IPS-NIHi11 (cell line): ENCODE measurements at regions not wholly inside any gene's neighbourhood (a gene's known extent, or its start where the extent isn't known, plus 50 kb on each side); places are given as distances from the start of the nearest gene placed in this dataset.
"Not testable (repeated sequence)": the region's sequence is repeated elsewhere in the genome, so short reads cannot be mapped to it uniquely, and the experiment has no call there.

Experiments
- DNase-seq: peaks from one replicate; pipeline ENCODE4 v3.0.0; 2012; ENCODE audit warnings: mixed read lengths, low spot score

DNA sequence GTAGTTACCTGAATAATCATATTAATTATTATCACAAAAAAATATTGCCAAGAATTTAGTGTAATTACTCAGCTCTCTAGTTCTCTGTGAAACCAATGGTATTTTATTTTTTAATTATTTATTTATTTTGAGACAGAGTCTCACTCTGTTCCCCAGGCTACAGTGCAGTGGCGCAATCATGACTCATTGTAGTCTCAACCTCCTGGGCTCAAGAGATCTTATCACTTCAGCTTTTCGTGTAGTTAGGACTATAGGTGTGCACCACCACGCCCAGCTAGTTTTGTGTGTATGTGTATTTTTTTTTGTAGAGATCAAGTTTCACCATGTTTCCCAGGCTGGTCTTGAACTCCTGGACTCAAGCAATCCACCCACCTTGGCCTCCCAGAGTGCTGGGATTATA lies 440.4 kb upstream of the CDH20 start:
- DNase-seq: no peak

DNA sequence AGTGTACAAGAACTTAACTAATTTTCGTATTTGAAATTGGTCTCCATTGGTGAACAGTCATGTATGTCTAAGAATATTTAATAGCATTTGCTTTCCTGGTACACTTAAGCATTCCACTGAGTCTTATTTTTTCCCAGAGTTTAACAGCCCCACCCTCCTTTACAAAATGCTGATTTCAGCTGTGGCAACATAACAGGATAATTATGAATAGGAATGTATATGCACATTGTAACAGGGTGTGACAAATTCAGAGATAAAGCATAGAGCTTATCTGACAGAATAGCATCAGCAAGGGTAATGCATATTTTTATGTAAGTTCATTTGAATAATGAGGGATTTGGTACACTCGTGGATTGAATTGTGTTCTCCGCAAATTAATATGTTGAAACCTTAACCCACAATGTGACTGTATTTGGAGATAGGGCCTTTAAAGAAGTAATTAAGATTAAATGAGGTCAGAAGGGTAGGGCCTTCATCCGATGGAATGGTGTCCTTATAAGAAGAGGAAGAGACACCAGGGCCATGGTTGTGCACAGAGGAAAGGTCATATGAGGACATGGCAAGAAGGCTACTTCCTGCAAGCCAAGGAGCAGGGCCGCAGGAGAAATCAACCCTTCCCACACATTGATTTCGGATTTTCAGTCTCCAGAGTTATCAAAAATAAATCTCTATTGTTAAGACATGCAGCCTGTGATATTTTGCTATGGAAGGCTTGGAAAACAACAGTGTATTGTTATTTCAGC lies 439.7 kb upstream of the CDH20 start:
- DNase-seq: no peak

DNA sequence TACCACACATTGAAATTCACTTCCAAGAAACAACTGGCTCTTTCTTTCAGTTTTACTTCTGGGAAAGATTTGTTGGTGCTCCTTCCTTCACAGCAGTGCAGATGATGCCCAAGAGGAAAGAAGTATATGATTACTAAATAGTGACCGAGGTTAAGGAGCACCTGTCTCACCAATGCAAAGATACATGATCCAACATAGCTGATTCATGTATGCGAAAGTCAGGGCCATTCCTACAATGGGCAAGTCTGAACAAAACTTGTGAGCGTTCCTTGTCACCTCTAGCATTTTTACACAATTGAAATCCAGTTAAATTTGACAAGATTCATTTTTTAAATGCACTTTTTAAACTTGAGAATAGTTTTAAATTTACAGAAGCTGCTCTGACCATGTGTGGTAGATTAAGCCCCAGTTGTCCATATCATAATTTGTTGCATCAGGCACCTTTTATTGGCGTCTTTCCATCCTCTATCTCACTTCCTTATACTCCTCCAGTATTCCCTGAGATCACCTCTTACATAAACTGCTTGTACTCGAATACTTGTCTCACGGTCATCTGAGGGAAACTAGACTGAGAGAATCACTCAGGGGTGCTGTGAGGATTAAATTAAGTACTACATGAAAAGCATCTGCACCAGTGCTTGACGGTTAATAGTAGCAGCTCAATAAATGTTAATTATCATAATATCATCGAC lies 438.8 kb upstream of the CDH20 start:
- no peak for DNase-seq

DNA sequence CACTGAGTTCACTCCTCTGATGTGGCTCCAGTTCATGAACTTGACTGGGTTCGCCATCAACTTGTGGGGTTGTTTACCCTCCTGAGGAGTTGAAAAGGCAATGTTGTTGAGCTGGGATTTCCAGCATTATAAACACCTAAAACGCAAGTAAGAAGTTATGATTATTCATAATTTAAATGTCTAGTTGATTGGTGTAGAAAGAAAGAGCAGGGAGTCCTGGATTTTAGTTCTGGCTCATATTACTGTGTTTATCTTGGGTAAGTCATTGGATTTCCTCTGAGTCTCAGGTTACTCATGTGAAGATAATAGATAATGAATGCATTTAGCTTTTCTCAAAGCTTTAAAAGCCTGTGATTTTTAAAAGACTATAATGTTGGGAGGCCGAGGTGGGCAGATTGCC lies 438.0 kb upstream of the CDH20 start:
- DNase-seq: no peak

DNA sequence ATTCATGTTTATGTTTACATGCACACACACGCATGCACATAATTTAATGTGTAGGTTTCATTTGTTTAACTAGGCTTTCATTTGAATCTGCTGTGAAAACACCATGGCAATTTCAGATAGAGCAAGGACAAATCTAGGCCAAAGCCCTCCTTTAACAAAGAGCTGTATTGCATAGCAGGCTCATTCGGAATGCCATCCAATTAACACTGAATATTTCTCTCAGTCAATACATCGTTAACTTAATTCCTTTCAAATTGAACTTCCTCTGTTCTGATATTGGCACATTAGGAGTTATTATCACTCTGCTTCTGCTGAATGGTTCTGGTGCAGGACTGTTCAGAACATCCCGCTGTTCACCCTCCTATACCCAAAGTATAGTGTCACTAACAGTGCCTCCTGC lies 435.1 kb upstream of the CDH20 start:
- no peak for DNase-seq

DNA sequence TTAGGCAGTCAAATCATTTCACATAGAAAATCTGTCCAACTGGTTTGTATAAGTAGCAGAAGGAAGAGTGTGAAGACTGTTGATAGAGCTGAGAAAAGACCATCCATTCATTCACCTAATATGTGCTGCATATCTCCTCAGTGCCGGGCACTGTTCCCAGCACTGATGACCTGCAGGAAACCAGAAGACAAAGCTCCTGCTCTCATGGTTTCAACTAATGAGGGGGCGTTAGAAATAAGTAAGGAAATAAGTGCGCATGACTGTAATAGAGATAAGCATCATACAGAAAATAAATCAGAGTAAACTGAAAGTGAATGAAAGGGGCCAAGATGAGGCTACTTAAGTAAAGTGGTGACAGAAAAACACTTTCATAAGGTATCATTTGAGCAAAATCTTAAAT lies 427.5 kb upstream of the CDH20 start:
- no peak for DNase-seq

DNA sequence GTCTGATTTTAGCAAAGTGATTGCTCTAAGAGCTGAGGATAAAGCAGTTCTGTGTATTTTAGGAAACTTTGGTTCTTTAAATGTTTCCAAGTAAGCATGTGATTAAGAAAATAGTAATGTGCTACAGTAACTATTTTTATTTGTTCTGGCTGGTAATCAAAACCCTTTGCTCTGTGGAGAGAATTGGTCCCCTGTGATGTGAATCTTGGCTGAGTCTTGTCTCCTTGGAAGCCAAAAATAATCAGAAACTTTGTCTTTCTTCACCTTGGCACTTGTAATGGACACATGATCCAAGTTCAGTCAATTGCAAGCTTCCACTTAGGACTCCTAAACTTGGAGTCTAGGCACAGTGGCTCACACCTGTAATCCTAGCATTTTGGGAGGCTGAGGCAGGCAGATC lies 422.7 kb upstream of the CDH20 start:
- no peak for DNase-seq

DNA sequence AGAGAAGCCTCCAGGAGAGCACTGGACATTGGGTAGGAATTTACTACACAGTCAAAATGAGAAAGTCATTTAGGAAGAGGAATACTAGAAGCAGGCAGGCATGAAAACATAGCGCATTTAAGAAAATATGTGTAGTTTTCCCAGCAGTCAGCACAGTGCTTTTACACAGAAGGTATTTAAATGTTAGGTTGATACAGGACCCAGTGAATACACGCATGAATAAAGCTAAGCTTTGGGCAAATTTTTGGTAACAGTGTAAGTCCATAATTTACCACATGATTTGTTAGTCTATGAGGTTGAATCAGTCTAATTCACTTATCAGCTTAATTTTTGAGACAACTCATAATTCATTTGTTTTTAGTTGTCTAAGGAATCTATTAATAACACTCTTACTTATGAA lies 421.7 kb upstream of the CDH20 start:
- DNase-seq: no peak

DNA sequence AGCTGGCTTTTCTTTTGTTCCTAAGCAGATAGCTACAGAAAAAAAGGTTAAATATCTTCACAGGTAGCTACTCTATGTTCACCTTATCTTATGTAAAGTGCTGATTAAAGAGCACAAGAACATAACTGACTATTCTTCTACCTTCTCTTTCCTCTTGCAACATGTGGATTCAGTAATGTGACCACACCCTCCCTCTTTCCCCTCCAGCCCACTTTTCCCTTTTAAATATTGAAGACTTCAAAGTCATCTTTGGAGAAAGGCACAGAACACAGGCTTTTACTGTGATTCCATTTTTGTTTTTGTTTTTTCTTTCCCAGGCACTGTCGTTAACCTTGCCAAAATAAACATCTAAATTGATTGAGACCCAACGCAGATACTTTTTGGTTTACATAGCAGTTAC lies 418.1 kb upstream of the CDH20 start:
- DNase-seq: no peak

DNA sequence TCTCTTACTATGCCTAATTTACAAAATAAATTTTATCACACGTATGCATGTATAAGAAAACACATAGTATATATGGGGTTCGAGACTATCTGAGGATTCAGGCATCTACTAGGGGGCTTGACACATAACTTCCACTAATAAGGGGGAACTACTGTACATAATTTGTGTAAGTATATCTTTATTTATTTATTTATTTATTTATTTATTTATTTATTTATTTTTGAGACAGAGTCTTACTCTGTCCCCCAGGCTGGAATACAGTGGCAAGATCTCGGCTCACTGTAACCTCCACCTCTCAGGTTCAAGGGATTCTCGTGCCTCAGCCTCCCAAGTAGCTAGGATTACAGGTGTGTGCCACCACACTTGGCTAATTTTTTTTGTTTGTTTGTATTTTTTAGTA lies 414.4 kb upstream of the CDH20 start:
- DNase-seq: not testable (repeated sequence)

DNA sequence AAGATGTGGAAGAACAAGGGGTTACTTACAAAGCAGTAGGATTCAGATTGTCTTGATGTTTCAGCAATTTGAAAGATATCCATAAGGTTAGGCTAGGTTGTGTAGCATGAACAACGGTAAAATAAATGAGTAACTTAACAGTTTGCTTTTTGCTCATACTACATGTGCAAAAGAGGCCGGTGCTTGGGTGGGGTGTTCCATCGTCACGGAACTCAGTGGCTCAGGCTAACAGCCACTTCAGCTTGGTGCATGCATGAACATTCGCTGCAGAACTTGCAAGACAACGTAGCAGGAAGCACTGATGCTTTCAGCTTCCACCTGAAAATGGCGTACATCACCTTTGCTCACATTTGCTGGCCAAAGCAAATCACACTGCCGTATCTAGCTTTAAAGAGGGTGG lies 407.3 kb upstream of the CDH20 start:
- DNase-seq: no peak

DNA sequence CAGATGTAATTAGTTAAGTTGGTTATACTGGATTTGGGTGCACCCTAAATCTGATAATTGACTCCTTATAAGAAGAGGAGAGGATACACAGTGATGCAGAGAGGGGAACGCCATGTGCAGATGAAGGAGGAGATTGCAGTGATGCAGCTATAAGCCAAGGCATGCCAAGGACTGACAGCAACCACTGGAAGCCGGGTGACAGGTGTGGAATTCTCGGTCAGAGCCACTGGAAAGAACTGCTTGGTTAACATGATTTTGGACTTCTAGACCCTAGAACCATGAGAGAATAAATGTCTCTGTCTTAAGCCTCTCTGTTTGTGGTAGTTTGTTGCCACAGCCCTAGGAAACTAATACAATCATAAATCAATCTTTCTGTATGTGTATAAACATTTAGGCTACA lies 403.3 kb upstream of the CDH20 start:
- no peak for DNase-seq

DNA sequence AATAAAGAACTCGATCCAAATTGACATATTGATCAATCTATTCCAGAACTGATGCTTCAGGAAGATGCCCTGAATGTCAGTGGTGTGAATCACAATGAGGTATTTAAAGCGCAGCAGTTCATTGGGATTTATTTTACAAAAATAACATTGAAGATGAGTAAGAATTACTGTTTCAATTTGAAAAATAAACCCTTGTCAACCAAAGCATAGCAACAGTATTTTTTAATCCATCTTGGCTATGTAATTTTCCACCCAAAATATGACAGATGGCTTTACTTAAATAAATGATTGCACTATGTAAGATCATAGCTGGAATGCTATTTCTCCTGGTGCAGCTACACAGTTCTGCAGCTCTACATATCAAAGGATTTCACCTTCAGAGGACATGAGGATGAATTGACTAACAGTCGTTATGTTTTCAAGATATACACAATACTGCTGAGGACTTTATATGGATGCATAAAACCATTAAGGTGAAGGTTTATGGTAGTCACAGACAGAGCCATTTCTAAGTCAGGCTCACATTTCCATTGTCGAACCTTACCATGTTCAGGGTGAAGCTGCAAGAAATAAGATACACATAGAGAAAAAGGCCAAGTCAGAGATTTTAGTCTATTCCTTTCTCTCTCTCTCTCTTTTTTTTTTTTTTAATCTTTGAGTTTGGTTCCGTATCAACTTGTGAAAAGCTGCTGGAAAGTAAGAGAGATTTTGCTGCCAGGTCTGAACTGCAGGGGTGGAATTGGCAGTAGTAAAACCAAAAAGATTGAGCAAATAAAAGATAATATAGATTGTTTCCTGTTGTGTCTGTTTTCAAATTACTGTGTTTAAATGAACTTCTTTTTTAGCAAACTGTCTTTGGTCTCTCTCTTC lies 398.0 kb upstream of the CDH20 start:
- DNase-seq: no peak

DNA sequence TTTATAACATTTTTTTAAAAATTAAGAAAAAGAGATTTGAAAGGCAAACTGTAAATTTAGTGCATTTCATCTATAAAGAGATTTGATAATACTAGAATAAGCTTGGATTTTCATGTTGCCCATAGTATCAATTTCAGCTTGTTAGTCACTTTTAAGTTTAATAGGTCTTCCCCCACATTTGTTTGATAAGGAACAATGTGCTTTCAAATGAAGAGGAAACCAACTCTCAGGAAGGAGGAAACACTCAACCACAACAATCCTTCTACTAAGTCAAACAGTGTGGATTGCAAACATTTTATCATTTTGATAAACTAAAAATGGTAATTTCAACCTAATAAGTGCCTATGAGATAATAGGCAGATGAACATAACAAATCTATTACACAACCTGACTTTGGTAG lies 397.1 kb upstream of the CDH20 start:
- DNase-seq: no peak

DNA sequence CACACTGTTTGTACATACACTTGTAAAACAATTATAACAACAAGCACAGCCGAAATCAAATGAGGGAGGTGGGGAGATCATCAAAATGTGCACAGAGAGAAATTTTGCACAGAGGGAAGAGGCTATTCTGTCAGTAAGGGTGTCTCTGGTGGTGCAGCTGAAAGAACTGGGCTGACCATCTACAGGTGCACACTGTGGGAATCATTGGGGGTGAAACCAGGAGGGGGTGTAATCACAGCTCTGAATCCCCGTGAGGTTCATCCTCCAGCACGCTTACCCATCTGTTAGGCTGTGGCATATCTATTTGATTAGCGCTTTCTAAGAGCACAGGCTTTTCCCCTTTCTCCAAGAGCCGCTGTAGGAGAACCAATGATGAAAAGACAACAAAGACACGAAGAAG lies 389.9 kb upstream of the CDH20 start:
- no peak for DNase-seq

DNA sequence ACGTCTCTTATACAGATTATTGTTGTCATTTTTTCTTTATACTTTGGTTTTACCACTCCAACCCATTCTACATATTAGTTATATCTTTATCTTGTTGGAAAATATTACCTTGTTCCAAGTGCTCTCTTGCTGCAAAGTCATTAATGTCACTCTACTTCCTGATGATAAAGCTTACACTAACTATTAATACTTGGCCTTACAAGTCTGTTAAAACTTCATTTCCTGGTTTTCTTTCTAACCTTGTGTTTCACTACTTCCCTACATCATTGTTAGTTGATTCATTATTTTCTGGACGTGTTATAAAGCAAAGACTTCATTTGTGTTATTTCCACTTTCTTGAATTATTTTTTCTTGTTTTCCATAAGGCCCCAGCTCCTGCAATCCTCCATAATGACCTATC lies 382.6 kb upstream of the CDH20 start:
- DNase-seq: no peak

DNA sequence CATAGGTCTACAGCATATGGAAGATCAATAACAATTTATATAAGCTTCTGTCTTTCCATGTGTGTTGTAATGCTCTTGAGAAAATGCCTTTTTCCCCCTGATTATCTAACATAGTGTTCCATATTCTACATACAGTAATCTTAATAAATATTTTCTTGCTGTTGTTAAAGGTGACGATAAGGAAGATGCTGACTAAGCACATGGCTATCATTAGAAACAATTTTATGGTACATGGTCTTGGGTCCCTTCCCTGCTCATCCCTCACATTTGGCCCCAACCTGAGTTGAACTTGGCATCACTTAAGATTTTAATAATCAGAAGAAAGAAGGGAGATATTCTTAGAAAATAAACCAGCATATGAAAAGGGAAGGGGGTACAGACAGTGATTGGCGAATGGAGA lies 382.1 kb upstream of the CDH20 start:
- DNase-seq: no peak

DNA sequence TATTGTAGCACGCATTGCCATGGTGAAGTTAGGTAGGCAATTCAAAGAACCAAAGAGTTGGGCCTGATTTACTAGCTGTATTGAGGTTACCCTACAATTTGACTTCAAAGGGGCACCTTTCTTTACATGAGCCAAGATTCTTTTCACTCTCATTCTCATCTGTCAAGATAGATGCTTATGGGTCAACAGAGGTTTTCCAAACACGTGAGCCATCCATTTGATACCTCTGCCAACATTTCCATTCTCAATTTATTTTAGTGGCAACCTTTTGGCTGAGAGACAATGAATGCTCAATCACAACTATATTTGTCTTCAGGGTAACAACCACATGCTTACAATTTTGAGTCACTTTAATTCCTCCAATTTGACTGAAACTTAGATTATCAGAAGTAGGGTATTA lies 370.6 kb upstream of the CDH20 start:
- DNase-seq: no peak

DNA sequence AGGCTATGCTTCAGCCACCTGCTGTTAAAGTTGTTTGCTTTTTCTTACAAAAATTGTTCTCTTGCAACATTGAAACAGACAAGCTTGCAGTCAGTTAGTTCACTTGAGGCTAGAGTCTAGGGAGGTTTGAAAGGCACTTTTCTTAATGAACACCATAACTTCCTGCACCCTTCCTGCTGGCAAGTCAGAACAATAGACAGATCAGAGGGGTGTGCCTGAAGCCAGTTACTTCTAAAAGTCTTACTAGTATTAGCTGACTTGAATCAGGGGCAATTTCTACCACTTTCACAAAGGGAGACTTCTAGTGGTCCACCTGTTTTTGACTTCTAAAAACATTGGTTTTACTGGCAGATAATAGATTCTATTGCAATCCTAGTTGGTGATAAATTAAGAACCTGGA lies 367.4 kb upstream of the CDH20 start:
- no peak for DNase-seq

DNA sequence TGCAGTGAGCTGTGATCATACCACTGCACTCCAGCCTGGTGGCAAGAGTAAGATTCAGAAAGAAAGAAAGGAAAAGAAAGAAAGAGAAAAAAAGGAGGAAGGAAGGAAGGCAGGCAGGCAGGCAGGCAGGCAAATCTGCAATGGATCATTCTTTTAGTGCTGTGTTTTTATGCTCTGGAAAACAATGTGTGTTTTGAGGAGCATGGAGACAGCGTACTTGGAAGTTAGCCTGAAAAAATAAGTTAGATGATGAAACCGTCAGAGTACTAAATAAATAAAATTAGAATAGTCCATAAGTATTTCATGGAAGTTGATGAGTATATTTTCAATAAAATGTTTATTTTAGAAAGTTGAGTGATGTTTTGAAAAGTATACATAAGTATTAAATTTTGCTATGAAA lies 366.4 kb upstream of the CDH20 start:
- DNase-seq: no peak

DNA sequence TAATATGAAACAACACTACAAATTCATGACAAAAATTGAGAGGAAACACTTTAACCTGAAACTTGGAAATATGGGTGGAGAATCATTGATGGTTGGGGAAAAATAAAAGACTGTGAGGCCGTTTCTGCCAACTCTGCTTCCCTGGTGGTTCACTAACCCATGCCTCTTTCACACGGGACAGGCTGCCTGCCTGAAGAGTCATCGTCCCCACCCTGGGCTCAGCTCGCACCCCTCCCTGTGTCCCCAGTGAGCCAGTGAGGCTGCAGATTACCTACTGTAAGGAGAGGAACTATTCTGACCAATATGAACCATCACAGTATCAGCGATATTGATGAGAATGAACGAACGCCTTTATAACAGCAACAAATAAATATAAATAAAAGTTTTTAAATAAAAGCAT lies 357.8 kb upstream of the CDH20 start:
- no peak for DNase-seq

DNA sequence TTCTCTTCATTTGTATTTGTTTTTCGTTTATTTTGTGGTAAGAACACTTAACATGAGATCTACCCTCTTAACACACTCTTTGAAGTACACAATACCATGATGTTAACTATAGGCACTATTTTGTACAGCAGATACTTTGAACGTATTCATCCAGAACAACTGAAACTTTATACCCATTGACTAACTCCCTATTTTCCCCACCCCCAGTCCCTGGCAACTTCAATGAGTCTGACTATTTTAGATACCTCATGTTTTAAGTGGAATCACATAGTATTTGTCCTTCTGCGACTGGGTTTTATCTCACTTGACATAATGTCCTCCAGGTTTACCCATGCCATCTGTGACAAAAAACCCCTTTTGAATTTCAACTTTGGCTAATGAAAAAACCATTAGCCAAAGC lies 356.3 kb upstream of the CDH20 start:
- no peak for DNase-seq

DNA sequence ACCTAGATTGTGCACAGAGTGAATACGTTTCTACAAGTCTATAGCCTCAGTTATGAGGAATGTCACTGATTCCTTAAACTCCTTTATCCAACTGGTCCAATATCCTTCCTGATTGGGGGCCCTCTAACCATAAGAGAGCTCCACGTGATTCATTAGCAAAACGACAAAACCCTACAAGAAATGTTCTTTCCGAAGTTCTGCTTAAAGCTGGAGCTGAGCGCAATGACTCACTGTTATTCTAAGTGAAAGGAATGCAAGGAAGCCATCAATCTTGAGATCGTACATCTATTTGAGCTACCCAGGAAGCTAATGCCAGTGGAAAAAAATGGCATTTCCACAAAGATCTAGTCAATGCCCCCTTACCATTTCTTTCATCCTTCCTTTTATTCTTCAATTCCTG lies 354.9 kb upstream of the CDH20 start:
- DNase-seq: no peak
